ENCODE measurements at regions not wholly inside any gene's neighbourhood (a gene's known extent, or its start where the extent isn't known, plus 50 kb on each side); places are given as distances from the start of the nearest gene placed in this dataset.
"Not testable (repeated sequence)": the region's sequence is repeated elsewhere in the genome, so short reads cannot be mapped to it uniquely, and the experiment has no call there.

DNA sequence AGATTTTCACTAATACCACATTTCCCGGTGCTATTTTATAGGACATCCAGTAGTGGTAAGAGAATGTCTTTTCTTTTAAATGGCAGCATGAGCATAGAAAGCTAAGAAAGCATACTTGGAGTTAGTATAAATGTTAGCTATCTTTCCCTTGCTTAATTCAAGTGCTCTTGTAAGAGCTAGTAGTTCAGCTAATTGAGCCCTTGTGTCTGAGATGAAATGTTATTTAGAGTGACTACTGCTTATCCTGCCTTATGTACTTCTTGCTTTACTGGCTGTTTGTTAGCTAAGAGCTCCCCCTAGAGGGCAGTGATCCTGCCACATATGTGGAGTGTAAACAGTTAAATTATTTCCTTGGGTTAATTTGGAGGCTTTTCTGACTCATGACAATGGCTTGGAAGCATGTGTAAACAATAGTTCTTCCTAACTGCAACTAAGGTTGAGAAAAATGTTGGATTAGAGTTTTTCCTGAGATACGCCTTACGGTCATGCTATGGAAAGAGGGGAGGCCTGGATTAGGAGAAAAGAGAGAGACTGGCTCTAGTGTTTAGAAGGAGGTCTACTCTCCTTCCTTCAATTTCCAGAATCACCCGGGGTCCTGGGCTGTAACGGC lies 162.5 kb upstream of the TGIF2LX start:
- not testable (repeated sequence) for H3K79me2 ChIP-seq (ENCODE audit: insufficient read depth, low read length); H3K4me1 ChIP-seq (ENCODE audit: insufficient read depth, low read length); H3K23me2 ChIP-seq (ENCODE audit: insufficient read length, low read depth, low read length, poor library complexity, severe bottlenecking); H3K27me3 ChIP-seq (ENCODE audit: insufficient read depth, low read length); H2BK120ac ChIP-seq (ENCODE audit: low read depth, low read length, poor library complexity, severe bottlenecking); H3K27ac ChIP-seq (ENCODE audit: insufficient read length, low read depth, low read length); H3K4ac ChIP-seq (ENCODE audit: low read depth, low read length); H2BK5ac ChIP-seq (ENCODE audit: insufficient read length, low read length); H2BK20ac ChIP-seq (ENCODE audit: low read depth, low read length, poor library complexity, severe bottlenecking); H4K5ac ChIP-seq (ENCODE audit: insufficient read length, low read depth, low read length); H2BK15ac ChIP-seq (ENCODE audit: low read depth, low read length); H3K23ac ChIP-seq (ENCODE audit: insufficient read length, low read depth, low read length); H3K27me3 Mint-ChIP-seq (ENCODE audit: low read depth); H4K8ac ChIP-seq (replicated peaks; ENCODE audit: insufficient read length, low read depth, low read length); H3K9ac ChIP-seq (ENCODE audit: extremely low read depth, insufficient read length, low read length); H3K18ac ChIP-seq (ENCODE audit: insufficient read length, low read depth, low read length); H3K14ac ChIP-seq (ENCODE audit: insufficient read depth, low read length); H2AFZ ChIP-seq (ENCODE audit: low read length); H3K4me1 Mint-ChIP-seq; H4K91ac ChIP-seq (ENCODE audit: insufficient read length, low read depth, low read length); DNase-seq; H2AK5ac ChIP-seq (ENCODE audit: insufficient read length, low read length); H3K4me3 Mint-ChIP-seq; H3K79me1 ChIP-seq (ENCODE audit: insufficient read depth, low read depth, low read length, poor library complexity, severe bottlenecking); H3T11ph ChIP-seq (ENCODE audit: low read length); H4K20me1 ChIP-seq (ENCODE audit: control insufficient read depth, insufficient read depth, insufficient read length); H2BK12ac ChIP-seq (ENCODE audit: insufficient read length, low read depth, low read length); H3K56ac ChIP-seq (ENCODE audit: insufficient read length, low read depth, low read length); H3K4me2 ChIP-seq (ENCODE audit: insufficient read depth, insufficient read length, low read length)
- TF ChIP-seq, protein P1, sequence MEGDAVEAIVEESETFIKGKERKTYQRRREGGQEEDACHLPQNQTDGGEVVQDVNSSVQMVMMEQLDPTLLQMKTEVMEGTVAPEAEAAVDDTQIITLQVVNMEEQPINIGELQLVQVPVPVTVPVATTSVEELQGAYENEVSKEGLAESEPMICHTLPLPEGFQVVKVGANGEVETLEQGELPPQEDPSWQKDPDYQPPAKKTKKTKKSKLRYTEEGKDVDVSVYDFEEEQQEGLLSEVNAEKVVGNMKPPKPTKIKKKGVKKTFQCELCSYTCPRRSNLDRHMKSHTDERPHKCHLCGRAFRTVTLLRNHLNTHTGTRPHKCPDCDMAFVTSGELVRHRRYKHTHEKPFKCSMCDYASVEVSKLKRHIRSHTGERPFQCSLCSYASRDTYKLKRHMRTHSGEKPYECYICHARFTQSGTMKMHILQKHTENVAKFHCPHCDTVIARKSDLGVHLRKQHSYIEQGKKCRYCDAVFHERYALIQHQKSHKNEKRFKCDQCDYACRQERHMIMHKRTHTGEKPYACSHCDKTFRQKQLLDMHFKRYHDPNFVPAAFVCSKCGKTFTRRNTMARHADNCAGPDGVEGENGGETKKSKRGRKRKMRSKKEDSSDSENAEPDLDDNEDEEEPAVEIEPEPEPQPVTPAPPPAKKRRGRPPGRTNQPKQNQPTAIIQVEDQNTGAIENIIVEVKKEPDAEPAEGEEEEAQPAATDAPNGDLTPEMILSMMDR (conservative IDR thresholded peaks at IDR 0.05) = peak; percentile 59
- peaks cover 18 to 57% (median 46%) of the 10 kb centered on the region in 3 experiments for H3K36me3 Mint-ChIP-seq (ENCODE audit: insufficient read depth in 1 of 3, low read depth in 3 of 3)
- H3K27ac Mint-ChIP-seq = peak overlapping the region in 1 of 3 experiments; percentile 89; a peak in 3 of 7 replicates
- peaks cover 11% of the 10 kb centered on the region for H3K9me3 ChIP-seq (ENCODE audit: control insufficient read depth, low read depth, low read length)
- peaks cover 49 to 51% of the 10 kb centered on the region in 2 experiments for H3K9me3 Mint-ChIP-seq
- WGBS (ENCODE audit: extremely low coverage, insufficient read length, low lambda C conversion rate) = no CpG with 5 or more reads among the region's 5 CpGs

DNA sequence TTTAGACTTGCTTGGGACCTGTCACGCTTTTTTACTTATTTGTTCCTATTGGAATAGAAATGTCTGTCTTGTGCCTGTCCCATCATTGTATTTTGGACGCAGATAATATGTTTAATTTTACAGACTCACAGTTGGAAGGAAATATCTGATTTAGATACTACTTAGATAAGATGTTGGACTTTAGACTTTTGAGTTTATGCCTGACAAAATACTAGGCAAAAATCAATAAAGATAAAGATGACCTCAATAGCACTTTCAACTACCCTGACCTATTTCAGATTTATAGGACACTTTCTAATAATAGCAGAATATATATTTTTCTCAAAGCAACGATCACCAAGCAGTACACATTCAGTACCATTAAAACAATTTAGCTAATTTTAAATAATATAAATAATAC lies 150.1 kb upstream of the TGIF2LX start:
- not testable (repeated sequence) for H3K27me3 Mint-ChIP-seq (ENCODE audit: low read depth); H3K27ac Mint-ChIP-seq; H3K36me3 Mint-ChIP-seq (ENCODE audit: insufficient read depth in 1 of 3, low read depth in 3 of 3); H3K23ac ChIP-seq (ENCODE audit: insufficient read length, low read depth, low read length); H2AFZ ChIP-seq (ENCODE audit: low read length); H3K27ac ChIP-seq (ENCODE audit: insufficient read length, low read depth, low read length); H3K4me3 Mint-ChIP-seq; H3K79me2 ChIP-seq (ENCODE audit: insufficient read depth, low read length); H3K9ac ChIP-seq (ENCODE audit: extremely low read depth, insufficient read length, low read length); H4K91ac ChIP-seq (ENCODE audit: insufficient read length, low read depth, low read length); H3T11ph ChIP-seq (ENCODE audit: low read length); H4K20me1 ChIP-seq (ENCODE audit: control insufficient read depth, insufficient read depth, insufficient read length); H2BK120ac ChIP-seq (ENCODE audit: low read depth, low read length, poor library complexity, severe bottlenecking); H3K18ac ChIP-seq (ENCODE audit: insufficient read length, low read depth, low read length); DNase-seq; H3K4me2 ChIP-seq (ENCODE audit: insufficient read depth, insufficient read length, low read length); H2BK15ac ChIP-seq (ENCODE audit: low read depth, low read length); H4K5ac ChIP-seq (ENCODE audit: insufficient read length, low read depth, low read length); H3K9me3 Mint-ChIP-seq; H3K56ac ChIP-seq (ENCODE audit: insufficient read length, low read depth, low read length); H3K4me1 Mint-ChIP-seq; H2BK5ac ChIP-seq (ENCODE audit: insufficient read length, low read length); H3K9me3 ChIP-seq (ENCODE audit: control insufficient read depth, low read depth, low read length); H3K4me1 ChIP-seq (ENCODE audit: insufficient read depth, low read length); H2AK5ac ChIP-seq (ENCODE audit: insufficient read length, low read length); H2BK20ac ChIP-seq (ENCODE audit: low read depth, low read length, poor library complexity, severe bottlenecking); H3K79me1 ChIP-seq (ENCODE audit: insufficient read depth, low read depth, low read length, poor library complexity, severe bottlenecking); H3K23me2 ChIP-seq (ENCODE audit: insufficient read length, low read depth, low read length, poor library complexity, severe bottlenecking); H4K8ac ChIP-seq (replicated peaks; ENCODE audit: insufficient read length, low read depth, low read length); H2BK12ac ChIP-seq (ENCODE audit: insufficient read length, low read depth, low read length); H3K27me3 ChIP-seq (ENCODE audit: insufficient read depth, low read length); H3K14ac ChIP-seq (ENCODE audit: insufficient read depth, low read length); H3K4ac ChIP-seq (ENCODE audit: low read depth, low read length)
- WGBS (ENCODE audit: extremely low coverage, insufficient read length, low lambda C conversion rate) = no CpG with 5 or more reads among the region's 3 CpGs

Data from H9 (cell line).